HepG2 (cell line): ENCODE measurements at regions not wholly inside any gene's neighbourhood (a gene's known extent, or its start where the extent isn't known, plus 50 kb on each side); places are given as distances from the start of the nearest gene placed in this dataset.

Experiments used
- ATAC-seq: fragments of 200-7000 bp; cut with Tn5 transposase; 3 replicates; pipeline ENCODE4 v1.9.1; 2020; ENCODE audit warnings: mild to moderate bottlenecking, moderate library complexity
- BruUV-seq: library from RNA; stranded (reverse); fragments of 400-500 nt; replicated peaks from 2 replicates; lab custom pipeline; 2021; lab: Mats Ljungman, UMichigan
- CTCF ChIA-PET: fragments of 300-600 bp; formaldehyde crosslinking; extraction: SDS; loops from one replicate; lab custom pipeline; 2021; ENCODE audit warnings: low total read pairs, inconsistent platforms, low intra/inter-chr PET ratio; lab: Yijun Ruan, JAX
- POLR2A ChIA-PET: fragments of 350-600 bp; sonication (Branson Sonifier 250); formaldehyde crosslinking; loops from one replicate; lab custom pipeline; 2020; ENCODE audit warnings: antibody characterized with exemption, inconsistent platforms; lab: Yijun Ruan, JAX
- DNase-seq: peaks from one replicate; pipeline ENCODE4 v3.0.0-alpha.2; 2015; ENCODE audit warnings: low spot score
- FAIRE-seq: peaks from 3 replicates; lab custom pipeline; 2011; peaks lifted over from hg19 to GRCh38; lab: Jason Lieb, UNC
- H2AFZ ChIP-seq: one replicate; pipeline ENCODE4 v1.6.1; 2011; ENCODE audit warnings: low read length, inconsistent platforms
- H3K27ac ChIP-seq: fragments of 300-600 bp; 3 replicates; pipeline ENCODE4 v1.8.0; 2011; ENCODE audit warnings: mixed run types, mild to moderate bottlenecking, mixed read lengths, low read length, inconsistent platforms; ENCODE audit not compliant: insufficient read depth; ENCODE audit errors: extremely low read length
- H3K27me3 ChIP-seq, 2 experiments: fragments of 200-600 bp in 1 of 2; 2 replicates in 1 of 2; 3 replicates in 1 of 2; pipeline versions ENCODE4 v1.6.0 to v1.8.0; 2011; ENCODE audit warnings: low read length in 2 of 2, mild to moderate bottlenecking in 2 of 2, moderate library complexity in 2 of 2, inconsistent platforms in 1 of 2; ENCODE audit not compliant: insufficient read depth in 2 of 2, control insufficient read depth in 1 of 2
- H3K36me3 ChIP-seq, 2 experiments: fragments of 200-600 bp in 1 of 2; replicated peaks in 1 of 2; 2 replicates in 1 of 2; 3 replicates in 1 of 2; pipeline versions ENCODE4 v1.5.1 to v1.8.0; 2011; ENCODE audit warnings: low read length in 2 of 2, inconsistent platforms in 1 of 2; ENCODE audit not compliant: insufficient read depth in 2 of 2, control insufficient read depth in 1 of 2
- H3K4me1 ChIP-seq: 2 replicates; pipeline ENCODE4 v1.5.1; 2012; ENCODE audit warnings: low read length, inconsistent platforms; ENCODE audit not compliant: insufficient read depth
- H3K4me2 ChIP-seq: 2 replicates; pipeline ENCODE4 v1.6.0; 2011; ENCODE audit warnings: low read depth, low read length, inconsistent platforms
- H3K4me3 ChIP-seq, 3 experiments: fragments of 200-600 bp in 1 of 3; sonication (generic), shearing (Covaris generic) in 1 of 3; replicated peaks in 1 of 3; 2 replicates each; pipeline ENCODE4 v1.5.1; 2011 to 2016; ENCODE audit warnings: low read length in 3 of 3, inconsistent platforms in 2 of 3, low read depth in 2 of 3, mild to moderate bottlenecking in 2 of 3, control low read depth in 1 of 3, mixed read lengths in 1 of 3; ENCODE audit not compliant: insufficient read depth in 1 of 3
- H3K79me2 ChIP-seq: one replicate; pipeline ENCODE4 v1.6.1; 2011; ENCODE audit warnings: low read length, inconsistent platforms; ENCODE audit not compliant: insufficient read depth
- H3K9ac ChIP-seq: 2 replicates; pipeline ENCODE4 v1.6.0; 2011; ENCODE audit warnings: mild to moderate bottlenecking, low read depth, low read length, inconsistent platforms; ENCODE audit not compliant: insufficient read depth
- H3K9me3 ChIP-seq: 2 replicates; pipeline ENCODE4 v1.5.1; 2012; ENCODE audit warnings: mild to moderate bottlenecking, low read length
- H4K20me1 ChIP-seq: 2 replicates; pipeline ENCODE4 v1.6.0; 2011; ENCODE audit warnings: inconsistent platforms, mild to moderate bottlenecking, low read length, moderate library complexity; ENCODE audit not compliant: insufficient read depth
- KAT2B ChIP-seq: fragments of 150-350 bp; IDR thresholded peaks from 2 replicates; pipeline ENCODE4 v1.6.1; 2014; ENCODE audit warnings: low read depth, low read length, borderline replicate concordance
- MTF2 ChIP-seq: sonication (generic); formaldehyde crosslinking; IDR thresholded peaks from 2 replicates; pipeline ENCODE4 v1.5.0; 2020; ENCODE audit warnings: missing genetic modification reagents, borderline replicate concordance
- RNF219 ChIP-seq: sonication (generic); formaldehyde crosslinking; IDR thresholded peaks from 2 replicates; pipeline ENCODE4 v1.5.0; 2020; ENCODE audit warnings: mild to moderate bottlenecking, missing genetic modification reagents
- SYNCRIP ChIP-seq: fragments of 200-400 bp; formaldehyde crosslinking; IDR thresholded peaks from 2 replicates; pipeline ENCODE4 v1.6.1; 2018; ENCODE audit warnings: mild to moderate bottlenecking, low read depth, low read length; ENCODE audit not compliant: insufficient read depth
- TRAFD1 ChIP-seq: sonication (generic); formaldehyde crosslinking; IDR thresholded peaks from 2 replicates; pipeline ENCODE4 v1.5.1; 2020; ENCODE audit warnings: missing genetic modification reagents, mild to moderate bottlenecking, borderline replicate concordance
- ZFP36L1 ChIP-seq: sonication (generic); formaldehyde crosslinking; IDR thresholded peaks from 2 replicates; pipeline ENCODE4 v1.8.0; 2022; ENCODE audit warnings: mild to moderate bottlenecking, missing genetic modification reagents, moderate library complexity
- ZNF33B ChIP-seq: sonication (generic); formaldehyde crosslinking; IDR thresholded peaks from 2 replicates; pipeline ENCODE4 v1.5.1; 2020; ENCODE audit warnings: mild to moderate bottlenecking, missing genetic modification reagents
- ZNF687 ChIP-seq: sonication (generic); formaldehyde crosslinking; IDR thresholded peaks from 2 replicates; pipeline ENCODE4 v1.5.1; 2020; ENCODE audit warnings: mild to moderate bottlenecking, missing genetic modification reagents, moderate library complexity
- WGBS: methylation state at CpG from one replicate; pipeline ENCODE4 v1.1.6; 2017; ENCODE audit warnings: low lambda C conversion rate; 5-methylcytosine and 5-hydroxymethylcytosine counted together
- in situ Hi-C: cut with HindIII; loops from 2 replicates; pipeline ENCODE4 v1.10.0; 2017; ENCODE audit warnings: low pct_unique_long_range_greater_than_20kb; ENCODE audit not compliant: extremely low pct_ligation_motif_present
- intact Hi-C: fragments of 100-400 bp; cut with micrococcal nuclease; formaldehyde crosslinking; loops from one replicate; pipeline ENCODE4 v1.10.0; 2022; ENCODE audit not compliant: unreplicated experiment
- TF ChIP-seq, protein P1 (sequence below): IDR thresholded peaks from 2 replicates; pipeline ENCODE4 v1.6.1; 2016; ENCODE audit warnings: control low read depth

DNA sequence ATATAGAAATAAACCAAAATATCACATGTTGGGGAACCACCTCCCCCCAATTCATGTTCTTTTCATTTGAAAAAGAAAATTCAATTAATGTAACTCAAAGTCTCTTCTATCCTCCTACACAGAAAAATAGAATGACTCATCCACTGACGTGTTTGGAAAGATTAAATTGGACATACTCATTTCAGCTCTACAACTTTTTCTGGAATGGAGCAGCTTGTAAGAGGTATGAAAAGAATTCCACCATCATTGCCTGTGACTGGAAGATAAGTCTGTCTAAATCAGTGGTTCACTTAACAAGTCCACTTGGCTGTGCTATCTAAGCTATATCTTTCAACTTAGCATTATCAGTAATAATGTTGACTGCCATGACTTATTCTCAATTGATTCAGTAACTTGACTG, 702.3 kb downstream of the BRINP3 start (continued):
- TF ChIP-seq ZNF687 (CRISPR knock-in tag) = no peak
- no peak for TF ChIP-seq RNF219 (CRISPR knock-in tag)
- no peak for TF ChIP-seq SYNCRIP

- POLR2A ChIA-PET = no interaction called here
- H3K4me1 ChIP-seq = no peaks in the 10 kb centered on the region
- no peak overlapping the region for H2AFZ ChIP-seq
- no peak overlapping the region for H3K4me3 ChIP-seq
- in situ Hi-C loops (no loop called here), intact Hi-C loops (no loop called here)
- FAIRE-seq = no peak
- H3K79me2 ChIP-seq = no peaks in the 10 kb centered on the region
- no peak for ATAC-seq
- H3K27ac ChIP-seq = no peak overlapping the region
- H3K4me2 ChIP-seq = no peak overlapping the region
- BruUV-seq = no TSS peak
- no peaks in the 10 kb centered on the region for H3K9me3 ChIP-seq
- no peaks in the 10 kb centered on the region for H3K36me3 ChIP-seq
- no peak overlapping the region for H3K9ac ChIP-seq
- TF ChIP-seq, protein P1, sequence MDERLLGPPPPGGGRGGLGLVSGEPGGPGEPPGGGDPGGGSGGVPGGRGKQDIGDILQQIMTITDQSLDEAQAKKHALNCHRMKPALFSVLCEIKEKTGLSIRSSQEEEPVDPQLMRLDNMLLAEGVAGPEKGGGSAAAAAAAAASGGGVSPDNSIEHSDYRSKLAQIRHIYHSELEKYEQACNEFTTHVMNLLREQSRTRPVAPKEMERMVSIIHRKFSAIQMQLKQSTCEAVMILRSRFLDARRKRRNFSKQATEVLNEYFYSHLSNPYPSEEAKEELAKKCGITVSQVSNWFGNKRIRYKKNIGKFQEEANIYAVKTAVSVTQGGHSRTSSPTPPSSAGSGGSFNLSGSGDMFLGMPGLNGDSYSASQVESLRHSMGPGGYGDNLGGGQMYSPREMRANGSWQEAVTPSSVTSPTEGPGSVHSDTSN (CRISPR knock-in tag) = no peak
- TF ChIP-seq ZNF33B (CRISPR knock-in tag) = no peak
- TF ChIP-seq TRAFD1 (CRISPR knock-in tag) = no peak
- no peak for TF ChIP-seq KAT2B
- no peak for TF ChIP-seq MTF2 (CRISPR knock-in tag)
- TF ChIP-seq ZFP36L1 (CRISPR knock-in tag) = no peak
- DNase-seq = no peak
- no peaks in the 10 kb centered on the region for H3K27me3 ChIP-seq
- WGBS = 0% methylated on average over 1 of the region's 1 CpG
- H4K20me1 ChIP-seq = no peaks in the 10 kb centered on the region
- CTCF ChIA-PET = no interaction called here
These were observed 698.6 kb downstream of the BRINP3 start for GRCh38 chr1:189779034-189779433.
